Activated naive CD4-positive, alpha-beta T cell treated with anti-CD3 and anti-CD28 coated beads, Interleukin-2, amount 10 ng/mL, durations not matched to agents 7 days and 5 days (primary cell): ENCODE measurements at regions not wholly inside any gene's neighbourhood (a gene's known extent, or its start where the extent isn't known, plus 50 kb on each side); places are given as distances from the start of the nearest gene placed in this dataset.

Experiments used
- CTCF ChIA-PET: fragments of 350-600 bp; sonication (Branson Sonifier 250); formaldehyde crosslinking; loops from one replicate; lab custom pipeline; 2021; ENCODE audit warnings: antibody characterized with exemption; lab: Charles Lee
- DNase-seq: peaks from one replicate; pipeline ENCODE4 v3.0.0-alpha.2; 2020
- H3K27ac Mint-ChIP-seq: one replicate; pipeline ENCODE4 v1.8.0; 2021; ENCODE audit warnings: mild to moderate bottlenecking, moderate library complexity, mixed read lengths
- H3K27me3 Mint-ChIP-seq: one replicate; pipeline ENCODE4 v1.8.0; 2021; ENCODE audit warnings: mild to moderate bottlenecking, mixed read lengths
- H3K36me3 Mint-ChIP-seq: one replicate; pipeline ENCODE4 v1.8.0; 2021; ENCODE audit warnings: mixed read lengths
- H3K4me1 Mint-ChIP-seq: one replicate; pipeline ENCODE4 v1.8.0; 2021; ENCODE audit warnings: mixed read lengths
- H3K4me3 Mint-ChIP-seq: one replicate; pipeline ENCODE4 v1.8.0; 2021; ENCODE audit warnings: mild to moderate bottlenecking, moderate library complexity, mixed read lengths
- H3K9me3 Mint-ChIP-seq: one replicate; pipeline ENCODE4 v1.8.0; 2021; ENCODE audit warnings: mixed read lengths

- no peaks in the 10 kb centered on the region for H3K36me3 Mint-ChIP-seq
- no peak overlapping the region for H3K4me3 Mint-ChIP-seq
- CTCF ChIA-PET = no interaction called here
- no peak for DNase-seq
- no peaks in the 10 kb centered on the region for H3K27me3 Mint-ChIP-seq
- no peak overlapping the region for H3K27ac Mint-ChIP-seq
- peaks cover 4% of the 10 kb centered on the region for H3K9me3 Mint-ChIP-seq
- H3K4me1 Mint-ChIP-seq = no peaks in the 10 kb centered on the region
These were observed 244.8 kb downstream of the CSNK1G3 start for GRCh38 chr5:123756816-123757215.

- no peak overlapping the region for H3K4me3 Mint-ChIP-seq
- no peaks in the 10 kb centered on the region for H3K4me1 Mint-ChIP-seq
- H3K9me3 Mint-ChIP-seq = peaks cover 4% of the 10 kb centered on the region
- CTCF ChIA-PET = no interaction called here
- H3K27me3 Mint-ChIP-seq = no peaks in the 10 kb centered on the region
- no peak for DNase-seq
- no peak overlapping the region for H3K27ac Mint-ChIP-seq
- H3K36me3 Mint-ChIP-seq = no peaks in the 10 kb centered on the region
These were observed 244.3 kb downstream of the CSNK1G3 start for GRCh38 chr5:123756318-123756665.

- no peaks in the 10 kb centered on the region for H3K36me3 Mint-ChIP-seq
- CTCF ChIA-PET = no interaction called here
These were observed 243.8 kb downstream of the CSNK1G3 start for GRCh38 chr5:123755653-123756317.

GRCh38 chr5:123754908-123755307, 242.9 kb downstream of the CSNK1G3 start:
- Mint-ChIP-seq H3K36me3 (no peaks in the 10 kb centered on the region), H3K4me1 (no peaks in the 10 kb centered on the region), H3K27ac (no peak overlapping the region), H3K27me3 (no peaks in the 10 kb centered on the region), H3K4me3 (no peak overlapping the region), H3K9me3 (peaks cover 4% of the 10 kb centered on the region)
- DNase-seq = no peak
- CTCF ChIA-PET = no interaction called here

More at GRCh38 chr5:123755653-123756317, 243.8 kb downstream of the CSNK1G3 start:
- peaks cover 4% of the 10 kb centered on the region for H3K9me3 Mint-ChIP-seq
- no peak for DNase-seq
- no peak overlapping the region for H3K4me3 Mint-ChIP-seq
- H3K27ac Mint-ChIP-seq = no peak overlapping the region
- H3K27me3 Mint-ChIP-seq = no peaks in the 10 kb centered on the region
- no peaks in the 10 kb centered on the region for H3K4me1 Mint-ChIP-seq

GRCh38 chr5:123753937-123754891, 242.2 kb downstream of the CSNK1G3 start:
- H3K4me3 Mint-ChIP-seq = no peak overlapping the region
- DNase-seq = no peak
- H3K27ac Mint-ChIP-seq = no peak overlapping the region
- no peaks in the 10 kb centered on the region for H3K4me1 Mint-ChIP-seq
- no peaks in the 10 kb centered on the region for H3K36me3 Mint-ChIP-seq
- CTCF ChIA-PET = no interaction called here
- H3K9me3 Mint-ChIP-seq = peaks cover 4% of the 10 kb centered on the region
- H3K27me3 Mint-ChIP-seq = no peaks in the 10 kb centered on the region

- Mint-ChIP-seq H3K9me3 (no peaks in the 10 kb centered on the region), H3K36me3 (no peaks in the 10 kb centered on the region), H3K27ac (no peak overlapping the region), H3K27me3 (no peaks in the 10 kb centered on the region), H3K4me1 (no peaks in the 10 kb centered on the region), H3K4me3 (no peak overlapping the region)
- CTCF ChIA-PET = no interaction called here
- no peak for DNase-seq
These were observed 241.4 kb downstream of the CSNK1G3 start for GRCh38 chr5:123753180-123753936.

GRCh38 chr5:123752552-123753179, 240.7 kb downstream of the CSNK1G3 start:
- Mint-ChIP-seq H3K27me3 (no peaks in the 10 kb centered on the region), H3K36me3 (no peaks in the 10 kb centered on the region), H3K4me1 (no peaks in the 10 kb centered on the region), H3K27ac (no peak overlapping the region), H3K4me3 (no peak overlapping the region), H3K9me3 (no peaks in the 10 kb centered on the region)
- CTCF ChIA-PET = no interaction called here
- DNase-seq = no peak

- Mint-ChIP-seq H3K36me3 (no peaks in the 10 kb centered on the region), H3K4me1 (no peaks in the 10 kb centered on the region), H3K9me3 (no peaks in the 10 kb centered on the region), H3K27me3 (no peaks in the 10 kb centered on the region), H3K4me3 (no peak overlapping the region), H3K27ac (no peak overlapping the region)
- DNase-seq = no peak
- CTCF ChIA-PET = no interaction called here
These were observed 239.7 kb downstream of the CSNK1G3 start for GRCh38 chr5:123751670-123752069.

- no peaks in the 10 kb centered on the region for H3K4me1 Mint-ChIP-seq
- no peaks in the 10 kb centered on the region for H3K36me3 Mint-ChIP-seq
- CTCF ChIA-PET = no interaction called here
- no peak overlapping the region for H3K4me3 Mint-ChIP-seq
- no peak for DNase-seq
- no peaks in the 10 kb centered on the region for H3K9me3 Mint-ChIP-seq
- no peak overlapping the region for H3K27ac Mint-ChIP-seq
- H3K27me3 Mint-ChIP-seq = no peaks in the 10 kb centered on the region
These were observed 236.3 kb downstream of the CSNK1G3 start for GRCh38 chr5:123748239-123748638.

GRCh38 chr5:123746683-123747360, 234.8 kb downstream of the CSNK1G3 start:
- CTCF ChIA-PET = no interaction called here
- H3K27ac Mint-ChIP-seq = no peak overlapping the region
- H3K9me3 Mint-ChIP-seq = no peaks in the 10 kb centered on the region
- H3K36me3 Mint-ChIP-seq = no peaks in the 10 kb centered on the region
- H3K27me3 Mint-ChIP-seq = no peaks in the 10 kb centered on the region
- no peak for DNase-seq
- H3K4me3 Mint-ChIP-seq = no peak overlapping the region
- no peaks in the 10 kb centered on the region for H3K4me1 Mint-ChIP-seq

- CTCF ChIA-PET = no interaction called here
- Mint-ChIP-seq H3K36me3 (no peaks in the 10 kb centered on the region), H3K4me3 (no peak overlapping the region), H3K9me3 (no peaks in the 10 kb centered on the region), H3K4me1 (no peaks in the 10 kb centered on the region), H3K27ac (no peak overlapping the region), H3K27me3 (no peaks in the 10 kb centered on the region)
- DNase-seq = no peak
These were observed 232.1 kb downstream of the CSNK1G3 start for GRCh38 chr5:123743990-123744583.

- no peaks in the 10 kb centered on the region for H3K27me3 Mint-ChIP-seq
- no peak overlapping the region for H3K27ac Mint-ChIP-seq
- peaks cover 15% of the 10 kb centered on the region for H3K9me3 Mint-ChIP-seq
- H3K4me1 Mint-ChIP-seq = no peaks in the 10 kb centered on the region
- DNase-seq = no peak
- H3K4me3 Mint-ChIP-seq = no peak overlapping the region
- H3K36me3 Mint-ChIP-seq = no peaks in the 10 kb centered on the region
- CTCF ChIA-PET = no interaction called here
These were observed 223.4 kb downstream of the CSNK1G3 start for GRCh38 chr5:123735384-123735783.

GRCh38 chr5:123732257-123732656, 220.3 kb downstream of the CSNK1G3 start:
- Mint-ChIP-seq H3K36me3 (no peaks in the 10 kb centered on the region), H3K4me1 (no peaks in the 10 kb centered on the region), H3K9me3 (peaks cover 15% of the 10 kb centered on the region), H3K27ac (no peak overlapping the region), H3K4me3 (no peak overlapping the region), H3K27me3 (no peaks in the 10 kb centered on the region)
- CTCF ChIA-PET = no interaction called here
- no peak for DNase-seq
